Activated CD8-positive, alpha-beta T cell treated with anti-CD3 and anti-CD28 coated beads for 36 hours (primary cell): ENCODE measurements at regions not wholly inside any gene's neighbourhood (a gene's known extent, or its start where the extent isn't known, plus 50 kb on each side); places are given as distances from the start of the nearest gene placed in this dataset.

Source experiments
- ATAC-seq: fragments of 200-7000 bp; cut with Tn5 transposase; one replicate; pipeline ENCODE4 v1.10.0; 2021; ENCODE audit warnings: mild to moderate bottlenecking, moderate library complexity
- CTCF ChIA-PET: fragments of 350-600 bp; sonication (Branson Sonifier 250); formaldehyde crosslinking; loops from one replicate; lab custom pipeline; 2021; ENCODE audit warnings: antibody characterized with exemption; lab: Charles Lee
- POLR2A ChIA-PET: fragments of 350-600 bp; sonication (Branson Sonifier 250); formaldehyde crosslinking; loops from one replicate; lab custom pipeline; 2021; ENCODE audit warnings: antibody characterized with exemption; lab: Charles Lee
- DNase-seq: peaks from one replicate; pipeline ENCODE4 v3.0.0-alpha.2; 2020
- H3K27ac Mint-ChIP-seq: one replicate; pipeline ENCODE4 v1.8.0; 2021; ENCODE audit warnings: mild to moderate bottlenecking, mixed read lengths
- H3K27me3 Mint-ChIP-seq: one replicate; pipeline ENCODE4 v1.8.0; 2021; ENCODE audit warnings: mixed read lengths
- H3K36me3 Mint-ChIP-seq: one replicate; pipeline ENCODE4 v1.8.0; 2021; ENCODE audit warnings: low read depth, mixed read lengths
- H3K4me1 Mint-ChIP-seq: one replicate; pipeline ENCODE4 v1.8.0; 2021; ENCODE audit warnings: low read depth, mixed read lengths
- H3K4me3 Mint-ChIP-seq: one replicate; pipeline ENCODE4 v1.8.0; 2021; ENCODE audit warnings: mild to moderate bottlenecking, moderate library complexity, mixed read lengths
- H3K9me3 Mint-ChIP-seq: one replicate; pipeline ENCODE4 v1.8.0; 2021; ENCODE audit warnings: mixed read lengths
- CTCF ChIP-seq: fragments of 200-600 bp; IDR thresholded peaks from one replicate; pipeline ENCODE4 v1.8.0; 2022; ENCODE audit warnings: antibody characterized with exemption, mild to moderate bottlenecking
- intact Hi-C: fragments of 100-400 bp; cut with micrococcal nuclease; formaldehyde crosslinking; loops from one replicate; pipeline ENCODE4 v1.10.0; 2022

GRCh38 chr5:20230010-20230409, 242.0 kb upstream of the CDH18 start:
- no peaks in the 10 kb centered on the region for H3K27me3 Mint-ChIP-seq
- H3K9me3 Mint-ChIP-seq = peaks cover 11% of the 10 kb centered on the region
- H3K36me3 Mint-ChIP-seq = no peaks in the 10 kb centered on the region
- ChIA-PET POLR2A (no interaction called here), CTCF (no interaction called here)
- no peak overlapping the region for H3K27ac Mint-ChIP-seq
- no peak overlapping the region for H3K4me3 Mint-ChIP-seq
- intact Hi-C loops = no loop called here
- no peak for TF ChIP-seq CTCF
- ATAC-seq (no peak), DNase-seq (no peak)
- H3K4me1 Mint-ChIP-seq = no peaks in the 10 kb centered on the region

- no peaks in the 10 kb centered on the region for H3K36me3 Mint-ChIP-seq
- H3K27me3 Mint-ChIP-seq = no peaks in the 10 kb centered on the region
- peaks cover 14% of the 10 kb centered on the region for H3K9me3 Mint-ChIP-seq
- H3K4me1 Mint-ChIP-seq = no peaks in the 10 kb centered on the region
- intact Hi-C loops = no loop called here
- ChIA-PET CTCF (no interaction called here), POLR2A (no interaction called here)
- no peak for TF ChIP-seq CTCF
- DNase-seq = no peak
- H3K4me3 Mint-ChIP-seq = no peak overlapping the region
- no peak for ATAC-seq
- no peak overlapping the region for H3K27ac Mint-ChIP-seq
Measured at GRCh38 chr5:20229303-20230005, 241.5 kb upstream of the CDH18 start.

- H3K4me1 Mint-ChIP-seq = no peaks in the 10 kb centered on the region
- no peaks in the 10 kb centered on the region for H3K36me3 Mint-ChIP-seq
- no peak overlapping the region for H3K4me3 Mint-ChIP-seq
- H3K27me3 Mint-ChIP-seq = no peaks in the 10 kb centered on the region
- POLR2A ChIA-PET = no interaction called here
- ATAC-seq (no peak), DNase-seq (no peak)
- peaks cover 20% of the 10 kb centered on the region for H3K9me3 Mint-ChIP-seq
- no peak for TF ChIP-seq CTCF
- CTCF ChIA-PET = no interaction called here
- no peak overlapping the region for H3K27ac Mint-ChIP-seq
- intact Hi-C loops = no loop called here
Measured at GRCh38 chr5:20224966-20225365, 237.0 kb upstream of the CDH18 start.

GRCh38 chr5:20224046-20224445, 236.0 kb upstream of the CDH18 start:
- ChIA-PET POLR2A (no interaction called here), CTCF (no interaction called here)
- H3K4me3 Mint-ChIP-seq = no peak overlapping the region
- no peak overlapping the region for H3K27ac Mint-ChIP-seq
- intact Hi-C loops = no loop called here
- no peak for ATAC-seq
- H3K27me3 Mint-ChIP-seq = no peaks in the 10 kb centered on the region
- no peak for DNase-seq
- H3K4me1 Mint-ChIP-seq = no peaks in the 10 kb centered on the region
- no peaks in the 10 kb centered on the region for H3K36me3 Mint-ChIP-seq
- peaks cover 20% of the 10 kb centered on the region for H3K9me3 Mint-ChIP-seq
- no peak for TF ChIP-seq CTCF

GRCh38 chr5:20223451-20223850, 235.5 kb upstream of the CDH18 start:
- Mint-ChIP-seq H3K36me3 (no peaks in the 10 kb centered on the region), H3K4me1 (no peaks in the 10 kb centered on the region), H3K9me3 (peaks cover 21% of the 10 kb centered on the region), H3K4me3 (no peak overlapping the region), H3K27ac (no peak overlapping the region), H3K27me3 (no peaks in the 10 kb centered on the region)
- no peak for ATAC-seq
- ChIA-PET POLR2A (no interaction called here), CTCF (no interaction called here)
- no peak for DNase-seq
- no peak for TF ChIP-seq CTCF
- intact Hi-C loops = no loop called here
